Endothelial cell of umbilical vein (primary cell): ENCODE measurements at regions not wholly inside any gene's neighbourhood (a gene's known extent, or its start where the extent isn't known, plus 50 kb on each side); places are given as distances from the start of the nearest gene placed in this dataset.

Experiments used
- BruUV-seq: library from RNA; stranded (reverse); fragments of 400-500 nt; replicated peaks from 2 replicates; lab custom pipeline; 2021; lab: Mats Ljungman, UMichigan
- CTCF ChIA-PET: fragments of 300-600, 350-600 bp; sonication (Branson Sonifier 250); formaldehyde crosslinking; loops from one replicate; lab custom pipeline; 2021; ENCODE audit warnings: antibody characterized with exemption, inconsistent platforms; lab: Charles Lee
- POLR2A ChIA-PET: fragments of 300-600, 350-600 bp; sonication (Branson Sonifier 250); formaldehyde crosslinking; loops from one replicate; lab custom pipeline; 2021; ENCODE audit warnings: antibody characterized with exemption, inconsistent platforms; lab: Charles Lee
- DNase-seq: peaks from one replicate; pipeline ENCODE4 v3.0.0-alpha.2; 2011; ENCODE audit warnings: low read depth, low spot score
- FAIRE-seq: peaks from 2 replicates; lab custom pipeline; 2011; peaks lifted over from hg19 to GRCh38; lab: Jason Lieb, UNC
- H2AFZ ChIP-seq: 2 replicates; pipeline ENCODE4 v1.6.0; 2012; ENCODE audit warnings: low read depth, low read length, control low read depth, inconsistent platforms
- H3K27ac ChIP-seq: 2 replicates; pipeline ENCODE4 v1.5.1; 2011; ENCODE audit warnings: low read depth, mild to moderate bottlenecking, control low read depth, low read length, moderate library complexity; ENCODE audit not compliant: insufficient read depth
- H3K27me3 ChIP-seq, 2 experiments: 2 replicates each; pipeline versions ENCODE4 v1.6.0 to v1.6.1; 2011; ENCODE audit warnings: low read length in 2 of 2, mixed read lengths in 1 of 2; ENCODE audit not compliant: control insufficient read depth in 2 of 2, insufficient read depth in 2 of 2
- H3K36me3 ChIP-seq, 2 experiments: 2 replicates in 1 of 2; 3 replicates in 1 of 2; pipeline ENCODE4 v1.5.1; 2011; ENCODE audit warnings: low read length in 2 of 2, mild to moderate bottlenecking in 1 of 2, moderate library complexity in 1 of 2; ENCODE audit not compliant: control insufficient read depth in 2 of 2, insufficient read depth in 2 of 2; ENCODE audit errors: extremely low read depth in 1 of 2
- H3K4me1 ChIP-seq: 3 replicates; pipeline ENCODE4 v1.5.1; 2011; ENCODE audit warnings: mild to moderate bottlenecking, low read length; ENCODE audit not compliant: control insufficient read depth, insufficient read depth; ENCODE audit errors: extremely low read depth
- H3K4me2 ChIP-seq: 2 replicates; pipeline ENCODE4 v1.6.1; 2011; ENCODE audit warnings: low read length, control low read depth, mixed read lengths; ENCODE audit not compliant: insufficient read depth
- H3K4me3 ChIP-seq, 3 experiments: fragments of 200-600 bp in 1 of 3; sonication (generic), shearing (Covaris generic) in 1 of 3; replicated peaks in 1 of 3; 2 replicates each; pipeline ENCODE4 v1.5.1; 2011 to 2016; ENCODE audit warnings: control low read depth in 3 of 3, low read length in 3 of 3, mild to moderate bottlenecking in 2 of 3, inconsistent platforms in 1 of 3, low read depth in 1 of 3, moderate library complexity in 1 of 3; ENCODE audit not compliant: insufficient read depth in 1 of 3
- H3K79me2 ChIP-seq: 2 replicates; pipeline ENCODE4 v1.6.0; 2012; ENCODE audit warnings: low read length, inconsistent platforms; ENCODE audit not compliant: control insufficient read depth, insufficient read depth
- H3K9ac ChIP-seq: replicated peaks from 2 replicates; pipeline ENCODE3; 2011; ENCODE audit warnings: low read length, control low read depth; ENCODE audit not compliant: insufficient read depth; ENCODE audit errors: extremely low read depth
- H3K9me1 ChIP-seq: replicated peaks from 3 replicates; pipeline ENCODE4 v1.6.0; 2011; ENCODE audit warnings: mild to moderate bottlenecking, low read length; ENCODE audit not compliant: control insufficient read depth, insufficient read depth; ENCODE audit errors: extremely low read depth
- H3K9me3 ChIP-seq: replicated peaks from 2 replicates; pipeline ENCODE4 v1.5.1; 2012; ENCODE audit warnings: low read length, inconsistent platforms; ENCODE audit not compliant: control insufficient read depth, insufficient read depth
- H4K20me1 ChIP-seq: replicated peaks from 2 replicates; pipeline ENCODE3; 2011; ENCODE audit warnings: mild to moderate bottlenecking, low read length; ENCODE audit not compliant: control insufficient read depth, insufficient read depth; ENCODE audit errors: extremely low read depth
- EZH2 ChIP-seq: IDR thresholded peaks from 2 replicates; pipeline ENCODE4 v1.6.1; 2012; ENCODE audit warnings: borderline replicate concordance, low read depth, mild to moderate bottlenecking, moderate library complexity, low read length, inconsistent platforms; ENCODE audit not compliant: severe bottlenecking
- FOS ChIP-seq: IDR thresholded peaks from 2 replicates; pipeline ENCODE4 v1.6.1; 2011; ENCODE audit warnings: mild to moderate bottlenecking, low read length, moderate library complexity, borderline replicate concordance; ENCODE audit not compliant: insufficient read depth
- GATA2 ChIP-seq: IDR thresholded peaks from 2 replicates; pipeline ENCODE4 v1.7.0; 2011; ENCODE audit warnings: low read depth, mild to moderate bottlenecking, moderate library complexity, mixed read lengths, low read length; ENCODE audit not compliant: insufficient read length, insufficient read depth
- JUN ChIP-seq: IDR thresholded peaks from 2 replicates; pipeline ENCODE4 v1.6.1; 2011; ENCODE audit warnings: borderline replicate concordance, low read depth; ENCODE audit not compliant: insufficient read length, insufficient read depth
- MYC ChIP-seq: IDR thresholded peaks from one replicate; pipeline ENCODE4 v1.6.1; 2011; ENCODE audit warnings: mild to moderate bottlenecking, low read depth, low read length
- POLR2A ChIP-seq: IDR thresholded peaks from 2 replicates; pipeline ENCODE4 v1.6.1; 2012; ENCODE audit warnings: low read depth, mild to moderate bottlenecking, control low read depth, low read length
- POLR2AphosphoS5 ChIP-seq: IDR thresholded peaks from 2 replicates; pipeline ENCODE4 v1.6.1; 2012; ENCODE audit warnings: low read depth, mild to moderate bottlenecking, control low read depth, low read length, moderate library complexity; ENCODE audit not compliant: insufficient read depth
- dilution Hi-C: fragments of 300-500 bp; cut with MboI; formaldehyde crosslinking; loops from one replicate; pipeline ENCODE4 v1.15.0; 2019; ENCODE audit warnings: low sequenced_read_pairs; ENCODE audit not compliant: extremely low pct_ligation_motif_present
- intact Hi-C: fragments of 100-400 bp; cut with micrococcal nuclease; formaldehyde crosslinking; loops from one replicate; pipeline ENCODE4 v1.10.0; 2022
- TF ChIP-seq, protein P1 (sequence below): IDR thresholded peaks from 2 replicates; pipeline ENCODE4 v1.6.1; 2011; ENCODE audit not compliant: insufficient read depth, insufficient read length
- TF ChIP-seq, protein P2 (sequence below), 2 donors: IDR thresholded peaks; 1 replicate in 1 of 2; 2 replicates in 1 of 2; pipeline ENCODE4 v1.5.1; 2011; ENCODE audit warnings: low read length in 2 of 2, mild to moderate bottlenecking in 2 of 2, moderate library complexity in 2 of 2, control low read depth in 1 of 2, inconsistent platforms in 1 of 2, low read depth in 1 of 2; ENCODE audit not compliant: insufficient read depth in 1 of 2; ENCODE audit errors: extremely low read depth in 1 of 2

DNA sequence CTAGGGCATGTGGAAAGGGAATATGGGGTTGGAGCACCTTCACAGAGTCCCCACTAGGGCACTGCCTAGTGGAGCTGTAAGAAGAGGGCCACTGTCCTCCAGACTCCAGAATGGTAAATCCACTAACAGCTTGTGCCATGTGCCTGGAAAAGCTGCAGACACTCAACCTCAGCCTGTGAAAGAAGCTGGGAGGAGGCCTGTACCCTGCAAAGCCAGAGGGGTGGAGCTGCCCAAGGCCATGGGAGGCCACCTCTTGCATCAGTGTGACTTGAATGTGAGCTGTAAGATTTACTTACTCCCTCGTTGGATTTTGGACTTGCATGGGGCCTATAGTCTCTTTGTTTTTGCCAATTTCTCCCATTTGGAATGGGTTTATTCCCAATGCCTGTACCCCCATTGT lies 705.2 kb upstream of the ROBO1 start:
- Histone ChIP-seq H3K9ac (no peak overlapping the region), H3K36me3 (no peaks in the 10 kb centered on the region), H3K27me3 (no peaks in the 10 kb centered on the region), H3K79me2 (no peaks in the 10 kb centered on the region), H4K20me1 (no peaks in the 10 kb centered on the region), H3K9me3 (no peaks in the 10 kb centered on the region), H3K27ac (no peak overlapping the region), H3K9me1 (no peaks in the 10 kb centered on the region), H2AFZ (no peak overlapping the region), H3K4me3 (no peak overlapping the region), H3K4me2 (no peak overlapping the region), H3K4me1 (no peaks in the 10 kb centered on the region)
- FAIRE-seq (no peak), DNase-seq (no peak)
- intact Hi-C loops (no loop called here), dilution Hi-C loops (no loop called here)
- POLR2A ChIA-PET = no interaction called here
- TF ChIP-seq JUN (no peak), FOS (no peak)
- BruUV-seq = no TSS peak
- CTCF ChIA-PET = interaction anchor here (1.4 kb wide), 1 partner anchor 8 kb away, joined by 3 read pairs; no protein-coding TSS in a partner anchor

DNA sequence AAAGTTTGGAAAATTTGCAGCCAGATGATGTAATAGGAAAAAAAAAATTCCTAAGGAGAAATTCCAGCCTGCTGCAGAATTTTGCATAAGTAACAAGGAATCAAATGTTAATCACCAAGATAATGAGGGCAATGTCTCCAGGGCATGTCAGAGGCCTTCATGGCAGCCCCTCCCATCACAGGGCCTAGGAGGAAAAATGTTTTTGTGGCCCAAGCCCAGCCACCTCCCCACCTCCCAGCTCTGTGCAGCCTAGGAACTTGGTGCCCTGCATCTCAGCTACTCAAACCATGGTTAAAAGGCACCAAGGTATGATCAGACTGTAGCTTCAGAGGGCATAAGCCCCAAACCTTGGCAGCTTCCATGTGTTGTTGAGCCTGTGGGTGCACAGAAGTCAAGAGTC lies 704.7 kb upstream of the ROBO1 start:
- Histone ChIP-seq H3K79me2 (no peaks in the 10 kb centered on the region), H4K20me1 (no peaks in the 10 kb centered on the region), H3K27me3 (no peaks in the 10 kb centered on the region), H3K9ac (no peak overlapping the region), H3K36me3 (no peaks in the 10 kb centered on the region), H3K4me1 (no peaks in the 10 kb centered on the region), H3K9me3 (no peaks in the 10 kb centered on the region), H3K27ac (no peak overlapping the region), H3K4me2 (no peak overlapping the region), H2AFZ (no peak overlapping the region), H3K9me1 (no peaks in the 10 kb centered on the region), H3K4me3 (no peak overlapping the region)
- BruUV-seq = no TSS peak
- no peak for TF ChIP-seq POLR2AphosphoS5
- TF ChIP-seq MYC = no peak
- TF ChIP-seq EZH2 = no peak
- no peak for TF ChIP-seq POLR2A
- TF ChIP-seq, protein P1, sequence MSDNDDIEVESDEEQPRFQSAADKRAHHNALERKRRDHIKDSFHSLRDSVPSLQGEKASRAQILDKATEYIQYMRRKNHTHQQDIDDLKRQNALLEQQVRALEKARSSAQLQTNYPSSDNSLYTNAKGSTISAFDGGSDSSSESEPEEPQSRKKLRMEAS = no peak
- TF ChIP-seq FOS = no peak
- TF ChIP-seq JUN = no peak
- TF ChIP-seq, protein P2, sequence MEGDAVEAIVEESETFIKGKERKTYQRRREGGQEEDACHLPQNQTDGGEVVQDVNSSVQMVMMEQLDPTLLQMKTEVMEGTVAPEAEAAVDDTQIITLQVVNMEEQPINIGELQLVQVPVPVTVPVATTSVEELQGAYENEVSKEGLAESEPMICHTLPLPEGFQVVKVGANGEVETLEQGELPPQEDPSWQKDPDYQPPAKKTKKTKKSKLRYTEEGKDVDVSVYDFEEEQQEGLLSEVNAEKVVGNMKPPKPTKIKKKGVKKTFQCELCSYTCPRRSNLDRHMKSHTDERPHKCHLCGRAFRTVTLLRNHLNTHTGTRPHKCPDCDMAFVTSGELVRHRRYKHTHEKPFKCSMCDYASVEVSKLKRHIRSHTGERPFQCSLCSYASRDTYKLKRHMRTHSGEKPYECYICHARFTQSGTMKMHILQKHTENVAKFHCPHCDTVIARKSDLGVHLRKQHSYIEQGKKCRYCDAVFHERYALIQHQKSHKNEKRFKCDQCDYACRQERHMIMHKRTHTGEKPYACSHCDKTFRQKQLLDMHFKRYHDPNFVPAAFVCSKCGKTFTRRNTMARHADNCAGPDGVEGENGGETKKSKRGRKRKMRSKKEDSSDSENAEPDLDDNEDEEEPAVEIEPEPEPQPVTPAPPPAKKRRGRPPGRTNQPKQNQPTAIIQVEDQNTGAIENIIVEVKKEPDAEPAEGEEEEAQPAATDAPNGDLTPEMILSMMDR (IDR thresholded peaks at IDR 0.05; ENCODE audit: extremely low read depth in 1 of 2, insufficient read depth in 1 of 2, low read depth in 1 of 2, low read length in 2 of 2) = no peak
- no peak for TF ChIP-seq GATA2
- no peak for DNase-seq
- intact Hi-C loops = no loop called here
- no peak for FAIRE-seq
- ChIA-PET POLR2A (no interaction called here), CTCF (interaction anchor here (1.4 kb wide), 1 partner anchor 8 kb away, joined by 3 read pairs; no protein-coding TSS in a partner anchor)
- dilution Hi-C loops = no loop called here
